ENCODE measurements at regions not wholly inside any gene's neighbourhood (a gene's known extent, or its start where the extent isn't known, plus 50 kb on each side); places are given as distances from the start of the nearest gene placed in this dataset.

DNA sequence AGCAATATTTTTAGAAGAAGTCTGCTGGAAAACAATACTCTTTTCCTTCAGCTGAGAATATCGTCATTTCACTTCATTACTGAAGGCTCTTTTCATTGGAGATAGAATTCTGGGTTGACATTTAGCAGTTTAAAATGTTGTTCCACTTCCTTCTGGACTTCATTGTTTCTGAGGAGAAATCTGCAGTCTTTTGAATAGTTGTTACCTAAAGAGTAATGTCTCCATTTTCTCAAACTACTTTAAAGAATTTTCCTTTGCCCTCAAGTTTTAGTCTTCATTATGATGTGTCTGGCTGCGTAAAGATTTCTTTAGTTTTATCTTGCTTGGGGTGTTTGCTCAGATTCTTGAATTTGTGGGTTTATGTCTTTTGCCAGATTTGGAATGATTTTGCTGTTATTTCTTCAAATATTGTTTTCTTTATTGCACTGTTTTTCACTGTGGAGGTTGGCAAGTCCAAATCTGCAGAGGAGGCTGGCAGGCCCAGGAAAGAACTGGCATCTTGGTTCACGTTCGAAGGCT is 136.3 kb downstream of the DNAJB6 start (continued):
- TF ChIP-seq, protein P1, sequence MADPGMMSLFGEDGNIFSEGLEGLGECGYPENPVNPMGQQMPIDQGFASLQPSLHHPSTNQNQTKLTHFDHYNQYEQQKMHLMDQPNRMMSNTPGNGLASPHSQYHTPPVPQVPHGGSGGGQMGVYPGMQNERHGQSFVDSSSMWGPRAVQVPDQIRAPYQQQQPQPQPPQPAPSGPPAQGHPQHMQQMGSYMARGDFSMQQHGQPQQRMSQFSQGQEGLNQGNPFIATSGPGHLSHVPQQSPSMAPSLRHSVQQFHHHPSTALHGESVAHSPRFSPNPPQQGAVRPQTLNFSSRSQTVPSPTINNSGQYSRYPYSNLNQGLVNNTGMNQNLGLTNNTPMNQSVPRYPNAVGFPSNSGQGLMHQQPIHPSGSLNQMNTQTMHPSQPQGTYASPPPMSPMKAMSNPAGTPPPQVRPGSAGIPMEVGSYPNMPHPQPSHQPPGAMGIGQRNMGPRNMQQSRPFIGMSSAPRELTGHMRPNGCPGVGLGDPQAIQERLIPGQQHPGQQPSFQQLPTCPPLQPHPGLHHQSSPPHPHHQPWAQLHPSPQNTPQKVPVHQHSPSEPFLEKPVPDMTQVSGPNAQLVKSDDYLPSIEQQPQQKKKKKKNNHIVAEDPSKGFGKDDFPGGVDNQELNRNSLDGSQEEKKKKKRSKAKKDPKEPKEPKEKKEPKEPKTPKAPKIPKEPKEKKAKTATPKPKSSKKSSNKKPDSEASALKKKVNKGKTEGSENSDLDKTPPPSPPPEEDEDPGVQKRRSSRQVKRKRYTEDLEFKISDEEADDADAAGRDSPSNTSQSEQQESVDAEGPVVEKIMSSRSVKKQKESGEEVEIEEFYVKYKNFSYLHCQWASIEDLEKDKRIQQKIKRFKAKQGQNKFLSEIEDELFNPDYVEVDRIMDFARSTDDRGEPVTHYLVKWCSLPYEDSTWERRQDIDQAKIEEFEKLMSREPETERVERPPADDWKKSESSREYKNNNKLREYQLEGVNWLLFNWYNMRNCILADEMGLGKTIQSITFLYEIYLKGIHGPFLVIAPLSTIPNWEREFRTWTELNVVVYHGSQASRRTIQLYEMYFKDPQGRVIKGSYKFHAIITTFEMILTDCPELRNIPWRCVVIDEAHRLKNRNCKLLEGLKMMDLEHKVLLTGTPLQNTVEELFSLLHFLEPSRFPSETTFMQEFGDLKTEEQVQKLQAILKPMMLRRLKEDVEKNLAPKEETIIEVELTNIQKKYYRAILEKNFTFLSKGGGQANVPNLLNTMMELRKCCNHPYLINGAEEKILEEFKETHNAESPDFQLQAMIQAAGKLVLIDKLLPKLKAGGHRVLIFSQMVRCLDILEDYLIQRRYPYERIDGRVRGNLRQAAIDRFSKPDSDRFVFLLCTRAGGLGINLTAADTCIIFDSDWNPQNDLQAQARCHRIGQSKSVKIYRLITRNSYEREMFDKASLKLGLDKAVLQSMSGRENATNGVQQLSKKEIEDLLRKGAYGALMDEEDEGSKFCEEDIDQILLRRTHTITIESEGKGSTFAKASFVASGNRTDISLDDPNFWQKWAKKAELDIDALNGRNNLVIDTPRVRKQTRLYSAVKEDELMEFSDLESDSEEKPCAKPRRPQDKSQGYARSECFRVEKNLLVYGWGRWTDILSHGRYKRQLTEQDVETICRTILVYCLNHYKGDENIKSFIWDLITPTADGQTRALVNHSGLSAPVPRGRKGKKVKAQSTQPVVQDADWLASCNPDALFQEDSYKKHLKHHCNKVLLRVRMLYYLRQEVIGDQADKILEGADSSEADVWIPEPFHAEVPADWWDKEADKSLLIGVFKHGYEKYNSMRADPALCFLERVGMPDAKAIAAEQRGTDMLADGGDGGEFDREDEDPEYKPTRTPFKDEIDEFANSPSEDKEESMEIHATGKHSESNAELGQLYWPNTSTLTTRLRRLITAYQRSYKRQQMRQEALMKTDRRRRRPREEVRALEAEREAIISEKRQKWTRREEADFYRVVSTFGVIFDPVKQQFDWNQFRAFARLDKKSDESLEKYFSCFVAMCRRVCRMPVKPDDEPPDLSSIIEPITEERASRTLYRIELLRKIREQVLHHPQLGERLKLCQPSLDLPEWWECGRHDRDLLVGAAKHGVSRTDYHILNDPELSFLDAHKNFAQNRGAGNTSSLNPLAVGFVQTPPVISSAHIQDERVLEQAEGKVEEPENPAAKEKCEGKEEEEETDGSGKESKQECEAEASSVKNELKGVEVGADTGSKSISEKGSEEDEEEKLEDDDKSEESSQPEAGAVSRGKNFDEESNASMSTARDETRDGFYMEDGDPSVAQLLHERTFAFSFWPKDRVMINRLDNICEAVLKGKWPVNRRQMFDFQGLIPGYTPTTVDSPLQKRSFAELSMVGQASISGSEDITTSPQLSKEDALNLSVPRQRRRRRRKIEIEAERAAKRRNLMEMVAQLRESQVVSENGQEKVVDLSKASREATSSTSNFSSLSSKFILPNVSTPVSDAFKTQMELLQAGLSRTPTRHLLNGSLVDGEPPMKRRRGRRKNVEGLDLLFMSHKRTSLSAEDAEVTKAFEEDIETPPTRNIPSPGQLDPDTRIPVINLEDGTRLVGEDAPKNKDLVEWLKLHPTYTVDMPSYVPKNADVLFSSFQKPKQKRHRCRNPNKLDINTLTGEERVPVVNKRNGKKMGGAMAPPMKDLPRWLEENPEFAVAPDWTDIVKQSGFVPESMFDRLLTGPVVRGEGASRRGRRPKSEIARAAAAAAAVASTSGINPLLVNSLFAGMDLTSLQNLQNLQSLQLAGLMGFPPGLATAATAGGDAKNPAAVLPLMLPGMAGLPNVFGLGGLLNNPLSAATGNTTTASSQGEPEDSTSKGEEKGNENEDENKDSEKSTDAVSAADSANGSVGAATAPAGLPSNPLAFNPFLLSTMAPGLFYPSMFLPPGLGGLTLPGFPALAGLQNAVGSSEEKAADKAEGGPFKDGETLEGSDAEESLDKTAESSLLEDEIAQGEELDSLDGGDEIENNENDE (IDR thresholded peaks at IDR 0.05; ENCODE audit: insufficient replicate concordance, low read length) = no peak
- TF ChIP-seq SUZ12 (IDR thresholded peaks at IDR 0.05; ENCODE audit: low read length) (no peak), EP300 (IDR thresholded peaks at IDR 0.05; ENCODE audit: borderline replicate concordance in 1 of 2, low read depth in 2 of 2, low read length in 2 of 2) (no peak), YY1 (IDR thresholded peaks at IDR 0.05; ENCODE audit: low read depth, low read length) (no peak), CBX5 (IDR thresholded peaks at IDR 0.05; ENCODE audit: low read depth, low read length) (no peak), HDAC2 (IDR thresholded peaks at IDR 0.05; ENCODE audit: borderline replicate concordance in 1 of 2, low read depth in 2 of 2, low read length in 2 of 2) (no peak), CTBP2 (IDR thresholded peaks at IDR 0.05; ENCODE audit: borderline replicate concordance, insufficient read depth, insufficient read length, low read length) (no peak)
- TF ChIP-seq, protein P2, sequence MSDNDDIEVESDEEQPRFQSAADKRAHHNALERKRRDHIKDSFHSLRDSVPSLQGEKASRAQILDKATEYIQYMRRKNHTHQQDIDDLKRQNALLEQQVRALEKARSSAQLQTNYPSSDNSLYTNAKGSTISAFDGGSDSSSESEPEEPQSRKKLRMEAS (IDR thresholded peaks at IDR 0.05) = no peak
